ENCODE measurements at regions not wholly inside any gene's neighbourhood (a gene's known extent, or its start where the extent isn't known, plus 50 kb on each side); places are given as distances from the start of the nearest gene placed in this dataset.

GRCh38 chr20:60895363-60896079 lies 356.5 kb upstream of the CDH4 start:
- TF ChIP-seq POLR2AphosphoS5 (IDR thresholded peaks at IDR 0.05; ENCODE audit: low read depth) (no peak), SPI1 (IDR thresholded peaks at IDR 0.05; ENCODE audit: borderline replicate concordance, low read depth) (no peak)
- TF ChIP-seq, protein P1, sequence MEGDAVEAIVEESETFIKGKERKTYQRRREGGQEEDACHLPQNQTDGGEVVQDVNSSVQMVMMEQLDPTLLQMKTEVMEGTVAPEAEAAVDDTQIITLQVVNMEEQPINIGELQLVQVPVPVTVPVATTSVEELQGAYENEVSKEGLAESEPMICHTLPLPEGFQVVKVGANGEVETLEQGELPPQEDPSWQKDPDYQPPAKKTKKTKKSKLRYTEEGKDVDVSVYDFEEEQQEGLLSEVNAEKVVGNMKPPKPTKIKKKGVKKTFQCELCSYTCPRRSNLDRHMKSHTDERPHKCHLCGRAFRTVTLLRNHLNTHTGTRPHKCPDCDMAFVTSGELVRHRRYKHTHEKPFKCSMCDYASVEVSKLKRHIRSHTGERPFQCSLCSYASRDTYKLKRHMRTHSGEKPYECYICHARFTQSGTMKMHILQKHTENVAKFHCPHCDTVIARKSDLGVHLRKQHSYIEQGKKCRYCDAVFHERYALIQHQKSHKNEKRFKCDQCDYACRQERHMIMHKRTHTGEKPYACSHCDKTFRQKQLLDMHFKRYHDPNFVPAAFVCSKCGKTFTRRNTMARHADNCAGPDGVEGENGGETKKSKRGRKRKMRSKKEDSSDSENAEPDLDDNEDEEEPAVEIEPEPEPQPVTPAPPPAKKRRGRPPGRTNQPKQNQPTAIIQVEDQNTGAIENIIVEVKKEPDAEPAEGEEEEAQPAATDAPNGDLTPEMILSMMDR (IDR thresholded peaks at IDR 0.05; ENCODE audit: insufficient read depth, low read length), result no peak

Measured in HL-60 (cell line).